Nephron progenitor cell (in vitro differentiated cells): ENCODE measurements at regions not wholly inside any gene's neighbourhood (a gene's known extent, or its start where the extent isn't known, plus 50 kb on each side); places are given as distances from the start of the nearest gene placed in this dataset.
A peak's percentile ranks its signal among the peaks of the same experiment; 100 is the strongest.

Experiments used
- DNase-seq: peaks from one replicate; pipeline ENCODE4 v3.0.0; 2021
- H3K27ac Mint-ChIP-seq: 2 replicates; pipeline ENCODE4 v1.8.0; 2021; ENCODE audit warnings: mild to moderate bottlenecking, moderate library complexity, mixed read lengths
- H3K27me3 Mint-ChIP-seq: 2 replicates; pipeline ENCODE4 v1.8.0; 2021; ENCODE audit warnings: mild to moderate bottlenecking, low read depth, mixed read lengths; ENCODE audit not compliant: poor library complexity
- H3K36me3 Mint-ChIP-seq: 2 replicates; pipeline ENCODE4 v1.8.0; 2021; ENCODE audit warnings: low read depth, mixed read lengths
- H3K4me1 Mint-ChIP-seq: 2 replicates; pipeline ENCODE4 v1.8.0; 2021; ENCODE audit warnings: mixed read lengths
- H3K4me3 Mint-ChIP-seq: 2 replicates; pipeline ENCODE4 v1.8.0; 2021; ENCODE audit warnings: mild to moderate bottlenecking, moderate library complexity, mixed read lengths
- H3K9me3 Mint-ChIP-seq: 2 replicates; pipeline ENCODE4 v1.8.0; 2021; ENCODE audit warnings: mild to moderate bottlenecking, moderate library complexity, mixed read lengths
- CTCF ChIP-seq: fragments of 200-600 bp; sonication (generic); IDR thresholded peaks from 2 replicates; pipeline ENCODE4 v1.5.0; 2021; ENCODE audit warnings: antibody characterized with exemption

- H3K4me1 Mint-ChIP-seq = peaks cover 38% of the 10 kb centered on the region
- DNase-seq = peak; percentile 61
- H3K9me3 Mint-ChIP-seq = peaks cover 25% of the 10 kb centered on the region
- TF ChIP-seq CTCF = no peak
- H3K27ac Mint-ChIP-seq = peak overlapping the region; percentile 92
- H3K27me3 Mint-ChIP-seq = no peaks in the 10 kb centered on the region
- H3K36me3 Mint-ChIP-seq = peaks cover 11% of the 10 kb centered on the region
- H3K4me3 Mint-ChIP-seq = no peak overlapping the region
Measured at GRCh38 chr9:79447762-79448161, 124.0 kb upstream of the TLE4 start.

- Mint-ChIP-seq H3K4me3 (no peak overlapping the region), H3K27me3 (no peaks in the 10 kb centered on the region), H3K9me3 (peaks cover 33% of the 10 kb centered on the region), H3K4me1 (peaks cover 20% of the 10 kb centered on the region), H3K27ac (no peak overlapping the region), H3K36me3 (peaks cover 19% of the 10 kb centered on the region)
- TF ChIP-seq CTCF = no peak
- no peak for DNase-seq
Measured at GRCh38 chr9:79452265-79452664, 119.5 kb upstream of the TLE4 start.

GRCh38 chr9:79461712-79462111 lies 110.1 kb upstream of the TLE4 start:
- no peaks in the 10 kb centered on the region for H3K9me3 Mint-ChIP-seq
- no peaks in the 10 kb centered on the region for H3K27me3 Mint-ChIP-seq
- no peak overlapping the region for H3K4me3 Mint-ChIP-seq
- DNase-seq = no peak
- TF ChIP-seq CTCF = no peak
- H3K27ac Mint-ChIP-seq = no peak overlapping the region
- H3K4me1 Mint-ChIP-seq = peaks cover 17% of the 10 kb centered on the region
- H3K36me3 Mint-ChIP-seq = no peaks in the 10 kb centered on the region

- no peak for TF ChIP-seq CTCF
- Mint-ChIP-seq H3K4me1 (peaks cover 17% of the 10 kb centered on the region), H3K27ac (no peak overlapping the region), H3K27me3 (no peaks in the 10 kb centered on the region), H3K4me3 (no peak overlapping the region), H3K9me3 (no peaks in the 10 kb centered on the region), H3K36me3 (no peaks in the 10 kb centered on the region)
- no peak for DNase-seq
Measured at GRCh38 chr9:79465156-79465555, 106.6 kb upstream of the TLE4 start.

GRCh38 chr9:79469164-79469563 lies 102.6 kb upstream of the TLE4 start:
- Mint-ChIP-seq H3K27me3 (no peaks in the 10 kb centered on the region), H3K36me3 (peaks cover under 1% of the 10 kb centered on the region), H3K9me3 (peaks cover under 1% of the 10 kb centered on the region), H3K4me1 (peaks cover 6% of the 10 kb centered on the region), H3K27ac (no peak overlapping the region), H3K4me3 (no peak overlapping the region)
- no peak for TF ChIP-seq CTCF
- no peak for DNase-seq

- DNase-seq = no peak
- H3K36me3 Mint-ChIP-seq = peaks cover 3% of the 10 kb centered on the region
- no peak overlapping the region for H3K4me3 Mint-ChIP-seq
- H3K4me1 Mint-ChIP-seq = peaks cover 6% of the 10 kb centered on the region
- no peak overlapping the region for H3K27ac Mint-ChIP-seq
- no peaks in the 10 kb centered on the region for H3K27me3 Mint-ChIP-seq
- peaks cover 3% of the 10 kb centered on the region for H3K9me3 Mint-ChIP-seq
- TF ChIP-seq CTCF = no peak
Measured at GRCh38 chr9:79470954-79471353, 100.8 kb upstream of the TLE4 start.
